KMS-11 (cell line): ENCODE measurements at regions not wholly inside any gene's neighbourhood (a gene's known extent, or its start where the extent isn't known, plus 50 kb on each side); places are given as distances from the start of the nearest gene placed in this dataset.

ENCODE experiments used
- H2AFZ ChIP-seq: fragments of 200-600 bp; sonication (generic); 2 replicates; pipeline ENCODE4 v1.6.1; 2016; ENCODE audit warnings: antibody characterized with exemption, mixed run types, low read depth
- H3K27ac ChIP-seq: fragments of 200-600 bp; sonication (generic); 2 replicates; pipeline ENCODE4 v1.6.1; 2016; ENCODE audit warnings: mild to moderate bottlenecking, mixed run types
- H3K27me3 ChIP-seq: fragments of 200-600 bp; sonication (generic); 2 replicates; pipeline ENCODE4 v1.6.1; 2017; ENCODE audit warnings: mild to moderate bottlenecking, low read depth, mixed run types, moderate library complexity; ENCODE audit not compliant: insufficient read depth
- H3K36me3 ChIP-seq: fragments of 200-600 bp; sonication (generic); 2 replicates; pipeline ENCODE4 v1.6.1; 2017; ENCODE audit warnings: mild to moderate bottlenecking, mixed run types; ENCODE audit not compliant: insufficient read depth
- H3K4me1 ChIP-seq: fragments of 200-600 bp; sonication (generic); 2 replicates; pipeline ENCODE4 v1.6.1; 2016; ENCODE audit warnings: mild to moderate bottlenecking, low read depth, mixed run types; ENCODE audit not compliant: poor library complexity, severe bottlenecking
- H3K4me2 ChIP-seq: fragments of 200-600 bp; sonication (generic); 2 replicates; pipeline ENCODE4 v1.7.0; 2016; ENCODE audit warnings: mild to moderate bottlenecking, mixed run types
- H3K4me3 ChIP-seq: fragments of 200-600 bp; sonication (generic); IDR thresholded peaks from 2 replicates; pipeline ENCODE4 v1.6.1; 2017; ENCODE audit warnings: low read depth, low read length, mixed read lengths; ENCODE audit not compliant: insufficient read depth
- H3K79me2 ChIP-seq: fragments of 200-600 bp; sonication (generic); 2 replicates; pipeline ENCODE4 v1.6.1; 2016; ENCODE audit warnings: low read depth, mixed run types; ENCODE audit not compliant: insufficient read depth
- H3K9ac ChIP-seq: fragments of 200-600 bp; sonication (generic); 2 replicates; pipeline ENCODE4 v1.6.1; 2016; ENCODE audit warnings: mild to moderate bottlenecking, mixed run types
- H4K20me1 ChIP-seq: fragments of 200-600 bp; sonication (generic); 2 replicates; pipeline ENCODE4 v1.6.1; 2016; ENCODE audit warnings: mild to moderate bottlenecking, mixed run types; ENCODE audit not compliant: insufficient read depth
- CTCF ChIP-seq: fragments of 200-600 bp; sonication (generic); conservative IDR thresholded peaks from 2 replicates; pipeline ENCODE4 v1.6.1; 2017; ENCODE audit warnings: low read depth, mild to moderate bottlenecking, antibody characterized with exemption, low read length, moderate library complexity, mixed read lengths

- H2AFZ ChIP-seq, result no peak overlapping the region
- TF ChIP-seq CTCF, result no peak
- H3K4me2 ChIP-seq, result no peak overlapping the region
- H3K27ac ChIP-seq, result no peak overlapping the region
- H3K27me3 ChIP-seq, result no peaks in the 10 kb centered on the region
- H3K36me3 ChIP-seq, result no peaks in the 10 kb centered on the region
- no peaks in the 10 kb centered on the region for H3K4me1 ChIP-seq
- no peaks in the 10 kb centered on the region for H4K20me1 ChIP-seq
- no peak overlapping the region for H3K4me3 ChIP-seq
- H3K79me2 ChIP-seq, result no peaks in the 10 kb centered on the region
- no peak overlapping the region for H3K9ac ChIP-seq
These were observed 741.0 kb downstream of the PLCL1 start for GRCh38 chr2:198545411-198545810.

GRCh38 chr2:198544461-198544860, 740.1 kb downstream of the PLCL1 start:
- H3K4me3 ChIP-seq, result no peak overlapping the region
- TF ChIP-seq CTCF, result no peak
- no peaks in the 10 kb centered on the region for H3K36me3 ChIP-seq
- no peaks in the 10 kb centered on the region for H4K20me1 ChIP-seq
- H3K79me2 ChIP-seq, result no peaks in the 10 kb centered on the region
- H3K4me1 ChIP-seq, result no peaks in the 10 kb centered on the region
- no peak overlapping the region for H3K4me2 ChIP-seq
- H3K27ac ChIP-seq, result no peak overlapping the region
- H3K27me3 ChIP-seq, result no peaks in the 10 kb centered on the region
- no peak overlapping the region for H2AFZ ChIP-seq
- H3K9ac ChIP-seq, result no peak overlapping the region

GRCh38 chr2:198534756-198535155, 730.4 kb downstream of the PLCL1 start:
- Histone ChIP-seq H3K36me3 (no peaks in the 10 kb centered on the region), H4K20me1 (no peaks in the 10 kb centered on the region), H3K27me3 (no peaks in the 10 kb centered on the region), H2AFZ (no peak overlapping the region), H3K9ac (no peak overlapping the region), H3K27ac (no peak overlapping the region), H3K4me2 (no peak overlapping the region), H3K79me2 (no peaks in the 10 kb centered on the region), H3K4me3 (no peak overlapping the region), H3K4me1 (no peaks in the 10 kb centered on the region)
- TF ChIP-seq CTCF, result no peak

GRCh38 chr2:198525211-198525969, 721.0 kb downstream of the PLCL1 start:
- Histone ChIP-seq H3K27me3 (no peaks in the 10 kb centered on the region), H3K4me1 (no peaks in the 10 kb centered on the region), H3K4me3 (no peak overlapping the region), H3K4me2 (no peak overlapping the region), H4K20me1 (no peaks in the 10 kb centered on the region), H3K36me3 (no peaks in the 10 kb centered on the region), H3K9ac (no peak overlapping the region), H2AFZ (no peak overlapping the region), H3K79me2 (no peaks in the 10 kb centered on the region), H3K27ac (no peak overlapping the region)
- TF ChIP-seq CTCF, result no peak
